Vagina (tissue), 2 donors: ENCODE measurements at regions not wholly inside any gene's neighbourhood (a gene's known extent, or its start where the extent isn't known, plus 50 kb on each side); places are given as distances from the start of the nearest gene placed in this dataset.

Source experiments
- CTCF ChIP-seq, 3 experiments: fragments of 450-650 bp in 2 of 3; fragments of 200-600 bp in 1 of 3; sonication (generic) in 1 of 3; IDR thresholded peaks; one replicate each; pipeline ENCODE4 v1.5.1; 2017 to 2019; ENCODE audit warnings: antibody characterized with exemption in 3 of 3, mild to moderate bottlenecking in 2 of 3, moderate library complexity in 2 of 3
- POLR2A ChIP-seq, 2 donors: fragments of 450-650 bp; IDR thresholded peaks; one replicate each; pipeline ENCODE4 v1.6.1; 2017; ENCODE audit warnings: antibody characterized with exemption in 2 of 2, mild to moderate bottlenecking in 2 of 2, moderate library complexity in 2 of 2

- TF ChIP-seq CTCF (IDR thresholded peaks at IDR 0.05) (no peak), POLR2A (IDR thresholded peaks at IDR 0.05) (no peak)
Observed at GRCh38 chr4:117357866-117358265, 272.5 kb upstream of the TRAM1L1 start.
